ENCODE measurements at regions not wholly inside any gene's neighbourhood (a gene's known extent, or its start where the extent isn't known, plus 50 kb on each side); places are given as distances from the start of the nearest gene placed in this dataset.

- TF ChIP-seq, protein P1, sequence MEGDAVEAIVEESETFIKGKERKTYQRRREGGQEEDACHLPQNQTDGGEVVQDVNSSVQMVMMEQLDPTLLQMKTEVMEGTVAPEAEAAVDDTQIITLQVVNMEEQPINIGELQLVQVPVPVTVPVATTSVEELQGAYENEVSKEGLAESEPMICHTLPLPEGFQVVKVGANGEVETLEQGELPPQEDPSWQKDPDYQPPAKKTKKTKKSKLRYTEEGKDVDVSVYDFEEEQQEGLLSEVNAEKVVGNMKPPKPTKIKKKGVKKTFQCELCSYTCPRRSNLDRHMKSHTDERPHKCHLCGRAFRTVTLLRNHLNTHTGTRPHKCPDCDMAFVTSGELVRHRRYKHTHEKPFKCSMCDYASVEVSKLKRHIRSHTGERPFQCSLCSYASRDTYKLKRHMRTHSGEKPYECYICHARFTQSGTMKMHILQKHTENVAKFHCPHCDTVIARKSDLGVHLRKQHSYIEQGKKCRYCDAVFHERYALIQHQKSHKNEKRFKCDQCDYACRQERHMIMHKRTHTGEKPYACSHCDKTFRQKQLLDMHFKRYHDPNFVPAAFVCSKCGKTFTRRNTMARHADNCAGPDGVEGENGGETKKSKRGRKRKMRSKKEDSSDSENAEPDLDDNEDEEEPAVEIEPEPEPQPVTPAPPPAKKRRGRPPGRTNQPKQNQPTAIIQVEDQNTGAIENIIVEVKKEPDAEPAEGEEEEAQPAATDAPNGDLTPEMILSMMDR (IDR thresholded peaks at IDR 0.05; ENCODE audit: low read length) = no peak
- TF ChIP-seq EZH2 (IDR thresholded peaks at IDR 0.05; ENCODE audit: borderline replicate concordance, low read length) = no peak
These were observed 80.1 kb upstream of the FAM204A start for GRCh38 chr10:118422241-118422640.
